GM23248 (cell line): ENCODE measurements at regions not wholly inside any gene's neighbourhood (a gene's known extent, or its start where the extent isn't known, plus 50 kb on each side); places are given as distances from the start of the nearest gene placed in this dataset.

ENCODE experiments used
- EZH2 ChIP-seq: fragments of 200-600 bp; sonication (generic); IDR thresholded peaks from 2 replicates; pipeline ENCODE4 v1.6.1; 2018; ENCODE audit warnings: antibody characterized with exemption, mild to moderate bottlenecking; ENCODE audit not compliant: insufficient read depth, poor library complexity, severe bottlenecking
- EZH2phosphoT487 ChIP-seq: fragments of 200-600 bp; sonication (generic); IDR thresholded peaks from 2 replicates; pipeline ENCODE4 v1.6.1; 2018; ENCODE audit warnings: antibody characterized with exemption, moderate library complexity, mild to moderate bottlenecking, low read depth; ENCODE audit not compliant: insufficient read depth

DNA sequence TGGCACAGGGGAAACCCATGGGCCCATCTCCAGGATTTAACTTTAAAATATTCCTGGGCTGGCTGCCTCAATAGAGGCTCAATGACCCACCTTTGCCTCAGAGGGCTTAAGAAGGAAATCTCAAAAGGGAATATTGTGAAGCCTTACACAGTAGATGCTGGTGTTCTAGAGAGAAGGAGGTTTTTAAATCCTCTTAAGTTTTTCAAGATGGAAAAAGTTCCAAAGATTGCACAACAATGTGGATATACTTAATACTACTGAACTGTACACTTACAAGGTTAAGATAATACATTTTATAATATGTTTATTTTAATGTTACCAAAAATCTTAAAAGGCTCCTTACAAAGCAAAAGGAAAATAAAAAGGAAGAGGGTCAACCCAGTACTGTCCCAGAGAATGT is 54.9 kb upstream of the LCLAT1 start:
- TF ChIP-seq EZH2phosphoT487 (no peak), EZH2 (no peak)
